Heart right ventricle (tissue), 16 donors: ENCODE measurements at regions not wholly inside any gene's neighbourhood (a gene's known extent, or its start where the extent isn't known, plus 50 kb on each side); places are given as distances from the start of the nearest gene placed in this dataset.
"Not testable (repeated sequence)": the region's sequence is repeated elsewhere in the genome, so short reads cannot be mapped to it uniquely, and the experiment has no call there.

Experiments used
- ATAC-seq, 8 donors: fragments of 200-7000 bp; cut with Tn5 transposase; one replicate each; pipeline ENCODE4 v1.9.1; 2020; ENCODE audit warnings: mild to moderate bottlenecking in 8 of 8, moderate library complexity in 8 of 8, moderate number of reproducible peaks in 1 of 8
- DNase-seq, 2 donors: peaks; one replicate each; pipeline ENCODE4 v3.0.0-alpha.2; 2020
- H3K27ac ChIP-seq, 10 donors: fragments of 200-600 bp; sonication (generic) in 2 of 10; one replicate each; pipeline versions ENCODE4 v1.5.0 to v1.8.0; 2020 to 2022; ENCODE audit warnings: mild to moderate bottlenecking in 3 of 10
- H3K27me3 ChIP-seq, 7 donors: fragments of 200-600 bp; one replicate each; pipeline ENCODE4 v1.8.0; 2021 to 2022; ENCODE audit warnings: mild to moderate bottlenecking in 2 of 7
- H3K36me3 ChIP-seq, 9 donors: fragments of 200-600 bp; sonication (generic) in 1 of 9; one replicate each; pipeline versions ENCODE4 v1.5.0 to v1.8.0; 2020 to 2022; ENCODE audit warnings: mild to moderate bottlenecking in 2 of 9
- H3K4me1 ChIP-seq, 9 donors: fragments of 200-600 bp; sonication (generic) in 1 of 9; one replicate each; pipeline versions ENCODE4 v1.5.0 to v1.8.0; 2020 to 2022; ENCODE audit warnings: mild to moderate bottlenecking in 4 of 9
- H3K4me3 ChIP-seq, 10 donors: fragments of 200-600 bp; sonication (generic) in 2 of 10; one replicate each; pipeline versions ENCODE4 v1.5.0 to v1.8.0; 2020 to 2022; ENCODE audit warnings: mild to moderate bottlenecking in 7 of 10, moderate library complexity in 2 of 10
- H3K9me3 ChIP-seq, 11 donors: fragments of 200-600 bp in 10 of 11; sonication (generic) in 2 of 11; one replicate each; pipeline versions ENCODE4 v1.5.0 to v1.8.0; 2013 to 2022; ENCODE audit warnings: mild to moderate bottlenecking in 2 of 11, control low read depth in 1 of 11, moderate library complexity in 1 of 11
- WGBS, 2 donors: extraction: QIAGEN DNeasy Blood & Tissue Kit; methylation state at CpG; one replicate each; pipeline ENCODE4 v1.1.7; 2013; ENCODE audit warnings: inconsistent platforms in 1 of 2; 5-methylcytosine and 5-hydroxymethylcytosine counted together
- intact Hi-C, 10 donors: fragments of 100-400 bp; cut with DNase I; formaldehyde crosslinking; loops; one replicate each; pipeline versions ENCODE4 v1.11.1 to v1.14.2; 2022
- TF ChIP-seq, protein P1 (sequence below), 9 donors: fragments of 200-600 bp; sonication (generic) in 2 of 9; IDR thresholded peaks; one replicate each; pipeline versions ENCODE4 v1.5.0 to v1.8.0; 2021 to 2022; ENCODE audit warnings: antibody characterized with exemption in 9 of 9, mild to moderate bottlenecking in 5 of 9, moderate library complexity in 1 of 9
- donor health status: Arrhythmogenic right ventricular cardiomyopathy.
- donor health status: ischemic (EF 13 %, LVEDD 7.1; RV severe dilation, severe dysfunction).
- donor health status: healthy with polysubstance abuse.
- donor health status: DM: no; HTN: yes; CAD: no.
- donor health status: DM: no; HTN: no; CAD: no.
- donor health status: ischemic (EF 25% LVEDD 6.9; RV normal size, moderate dysfunction).
- donor health status: ischemic (EF 25% LVEDD 5.7; RV mildly dilated, moderate dysfunction).
- donor health status: healthy.
- donor health status: DM: yes; HTN: yes; CAD: no.
- donor health status: Ischemic cardiomyopathy.
- donor health status: ischemic (EF 35%, LVEDD 5.7; RV mildly dilated, moderate dysfunction).
- donor health status: nonischemic (EF 11% LVEDD 7.7; RV severe dilation, severe dysfunction).
- donor health status: DM: yes; HTN: yes; CAD: no.
- donor health status: PGD.
- donor health status: ischemic (EF 29% LVEDD 5.4; RV normal size, mild dysfunction).
- donor health status: nonischemic (EF 23%, LVEDD 6.1; RV moderate dilation, normal function).

DNA sequence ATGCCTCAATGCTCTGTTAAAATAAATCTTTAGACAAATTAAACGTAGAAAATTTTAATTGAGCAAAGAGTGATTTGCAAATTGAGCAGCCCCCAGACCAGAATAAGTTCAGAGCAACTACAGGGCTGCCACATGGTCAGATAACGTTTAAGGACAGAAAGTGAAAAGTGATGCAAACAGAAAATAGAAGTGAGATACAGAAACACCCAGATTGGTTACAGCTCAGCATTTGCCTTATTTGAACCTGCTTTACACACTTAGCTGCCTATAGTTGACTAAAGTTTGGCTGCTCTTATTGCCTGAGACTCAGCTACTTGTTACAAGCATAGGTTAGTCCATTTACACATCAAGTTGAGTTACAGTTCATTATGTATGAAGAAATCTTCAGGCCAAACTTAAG lies 1800.8 kb upstream of the PCDH10 start:
- ATAC-seq, result no peak
- Histone ChIP-seq H3K27me3 (no peaks in the 10 kb centered on the region), H3K4me1 (no peaks in the 10 kb centered on the region), H3K4me3 (no peak overlapping the region), H3K9me3 (peaks cover 0 to 18% (median 0%) of the 10 kb centered on the region in 11 donors), H3K27ac (no peak overlapping the region), H3K36me3 (no peaks in the 10 kb centered on the region)
- intact Hi-C loops, result no loop called here
- no peak for DNase-seq
- 45 to 47% methylated on average over 2 of the region's 2 CpGs for WGBS, 2 donors
- TF ChIP-seq, protein P1, sequence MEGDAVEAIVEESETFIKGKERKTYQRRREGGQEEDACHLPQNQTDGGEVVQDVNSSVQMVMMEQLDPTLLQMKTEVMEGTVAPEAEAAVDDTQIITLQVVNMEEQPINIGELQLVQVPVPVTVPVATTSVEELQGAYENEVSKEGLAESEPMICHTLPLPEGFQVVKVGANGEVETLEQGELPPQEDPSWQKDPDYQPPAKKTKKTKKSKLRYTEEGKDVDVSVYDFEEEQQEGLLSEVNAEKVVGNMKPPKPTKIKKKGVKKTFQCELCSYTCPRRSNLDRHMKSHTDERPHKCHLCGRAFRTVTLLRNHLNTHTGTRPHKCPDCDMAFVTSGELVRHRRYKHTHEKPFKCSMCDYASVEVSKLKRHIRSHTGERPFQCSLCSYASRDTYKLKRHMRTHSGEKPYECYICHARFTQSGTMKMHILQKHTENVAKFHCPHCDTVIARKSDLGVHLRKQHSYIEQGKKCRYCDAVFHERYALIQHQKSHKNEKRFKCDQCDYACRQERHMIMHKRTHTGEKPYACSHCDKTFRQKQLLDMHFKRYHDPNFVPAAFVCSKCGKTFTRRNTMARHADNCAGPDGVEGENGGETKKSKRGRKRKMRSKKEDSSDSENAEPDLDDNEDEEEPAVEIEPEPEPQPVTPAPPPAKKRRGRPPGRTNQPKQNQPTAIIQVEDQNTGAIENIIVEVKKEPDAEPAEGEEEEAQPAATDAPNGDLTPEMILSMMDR (IDR thresholded peaks at IDR 0.05), result no peak

DNA sequence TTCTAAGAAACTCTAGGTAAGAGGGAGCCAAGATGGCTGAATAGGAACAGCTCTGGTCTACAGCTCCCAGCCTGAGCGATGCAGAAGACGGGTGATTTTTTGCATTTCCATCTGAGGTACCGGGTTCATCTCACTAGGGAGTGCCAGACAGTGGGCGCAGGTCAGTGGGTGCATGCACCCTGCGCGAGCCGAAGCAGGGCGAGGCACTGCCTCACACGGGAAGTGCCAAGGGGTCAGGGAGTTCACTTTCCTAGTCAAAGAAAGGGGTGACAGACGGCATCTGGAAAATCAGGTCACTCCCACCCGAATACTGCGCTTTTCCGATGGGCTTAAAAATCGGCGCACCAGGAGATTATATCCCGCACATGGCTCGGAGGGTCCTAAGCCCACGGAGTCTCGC lies 1796.7 kb upstream of the PCDH10 start:
- WGBS, 2 donors, result 91 to 96% methylated on average over 19 of the region's 19 CpGs

GRCh38 chr4:131366714-131367113 lies 1782.4 kb upstream of the PCDH10 start:
- TF ChIP-seq, protein P1 (IDR thresholded peaks at IDR 0.05), result no peak
- Histone ChIP-seq H3K4me3 (no peak overlapping the region), H3K27ac (no peak overlapping the region), H3K9me3 (peaks cover 0 to 3% (median 0%) of the 10 kb centered on the region in 11 donors), H3K36me3 (no peaks in the 10 kb centered on the region), H3K4me1 (no peaks in the 10 kb centered on the region), H3K27me3 (no peaks in the 10 kb centered on the region)
- intact Hi-C loops, result no loop called here
- ATAC-seq, result no peak
- no peak for DNase-seq
- 72 to 82% methylated on average over 3 of the region's 3 CpGs for WGBS, 2 donors

More for the DNA sequence above, 1796.7 kb upstream of the PCDH10 start:
- DNase-seq, H3K36me3 ChIP-seq, H3K27me3 ChIP-seq, H3K4me3 ChIP-seq, H3K27ac ChIP-seq, ATAC-seq, H3K4me1 ChIP-seq, intact Hi-C loops: not testable (repeated sequence)
- peaks cover 0 to 18% (median 0%) of the 10 kb centered on the region in 11 donors for H3K9me3 ChIP-seq

- Histone ChIP-seq H3K36me3 (no peaks in the 10 kb centered on the region), H3K4me1 (no peaks in the 10 kb centered on the region), H3K27ac (no peak overlapping the region), H3K9me3 (peaks cover 0 to 3% (median 0%) of the 10 kb centered on the region in 11 donors), H3K27me3 (no peaks in the 10 kb centered on the region), H3K4me3 (no peak overlapping the region)
- ATAC-seq (no peak), DNase-seq (no peak)
- 78 to 79% methylated on average over 2 of the region's 2 CpGs for WGBS, 2 donors
- TF ChIP-seq, protein P1 (IDR thresholded peaks at IDR 0.05), result no peak
- intact Hi-C loops, result no loop called here
Measured at GRCh38 chr4:131367441-131367840, 1781.7 kb upstream of the PCDH10 start.

GRCh38 chr4:131370846-131371245 lies 1778.2 kb upstream of the PCDH10 start:
- H3K36me3 ChIP-seq, result no peaks in the 10 kb centered on the region
- H3K9me3 ChIP-seq, result peaks cover 0 to 3% (median 0%) of the 10 kb centered on the region in 11 donors
- H3K4me1 ChIP-seq, result no peaks in the 10 kb centered on the region
- TF ChIP-seq, protein P1 (IDR thresholded peaks at IDR 0.05), result no peak
- ATAC-seq (no peak), DNase-seq (no peak)
- no peak overlapping the region for H3K27ac ChIP-seq
- no peaks in the 10 kb centered on the region for H3K27me3 ChIP-seq
- no peak overlapping the region for H3K4me3 ChIP-seq
- intact Hi-C loops, result no loop called here
